OCI-LY1 (cell line): ENCODE measurements at regions not wholly inside any gene's neighbourhood (a gene's known extent, or its start where the extent isn't known, plus 50 kb on each side); places are given as distances from the start of the nearest gene placed in this dataset.

Source experiments
- CTCF ChIP-seq: fragments of 200-600 bp; sonication (generic), shearing (Covaris generic); IDR thresholded peaks from 2 replicates; pipeline ENCODE4 v1.5.1; 2017; ENCODE audit warnings: mild to moderate bottlenecking, antibody characterized with exemption, low read length, moderate library complexity, mixed read lengths
- EZH2 ChIP-seq: fragments of 200-600 bp; sonication (generic), shearing (Covaris generic); IDR thresholded peaks from 2 replicates; pipeline ENCODE4 v1.8.0; 2017; ENCODE audit warnings: borderline replicate concordance, mixed run types, mild to moderate bottlenecking, antibody characterized with exemption, low read length, moderate library complexity, mixed read lengths

- no peak for TF ChIP-seq CTCF
- no peak for TF ChIP-seq EZH2
Observed at GRCh38 chr5:117118499-117118898, 543.9 kb upstream of the SEMA6A start.
